SK-N-SH treated with all-trans-retinoic acid at 6 μM for 48 hours (cell line): ENCODE measurements at regions not wholly inside any gene's neighbourhood (a gene's known extent, or its start where the extent isn't known, plus 50 kb on each side); places are given as distances from the start of the nearest gene placed in this dataset.

Experiments used
- CSRNP3 ChIP-seq: fragments of 250-450 bp; sonication (Bioruptor Pico); IDR thresholded peaks from 2 replicates; pipeline ENCODE4 v1.5.1; 2021; ENCODE audit warnings: mild to moderate bottlenecking, moderate library complexity
- ZFP30 ChIP-seq: fragments of 450-650 bp; formaldehyde crosslinking; IDR thresholded peaks from 2 replicates; pipeline ENCODE4 v1.5.0; 2022; ENCODE audit warnings: mild to moderate bottlenecking, moderate library complexity
- ZNF565 ChIP-seq: fragments of 450-650 bp; formaldehyde crosslinking; conservative IDR thresholded peaks from 2 replicates; pipeline ENCODE4 v1.5.0; 2020; ENCODE audit warnings: low read depth, mild to moderate bottlenecking, moderate library complexity
- ZNF8 ChIP-seq: fragments of 450-650 bp; formaldehyde crosslinking; IDR thresholded peaks from 2 replicates; pipeline ENCODE4 v1.5.0; 2020; ENCODE audit warnings: mild to moderate bottlenecking, moderate library complexity
- TF ChIP-seq, protein P1 (sequence below): fragments of 250-450 bp; sonication (Bioruptor Pico); IDR thresholded peaks from 2 replicates; pipeline ENCODE4 v1.8.0; 2020; ENCODE audit warnings: mild to moderate bottlenecking, moderate library complexity, borderline replicate concordance

DNA sequence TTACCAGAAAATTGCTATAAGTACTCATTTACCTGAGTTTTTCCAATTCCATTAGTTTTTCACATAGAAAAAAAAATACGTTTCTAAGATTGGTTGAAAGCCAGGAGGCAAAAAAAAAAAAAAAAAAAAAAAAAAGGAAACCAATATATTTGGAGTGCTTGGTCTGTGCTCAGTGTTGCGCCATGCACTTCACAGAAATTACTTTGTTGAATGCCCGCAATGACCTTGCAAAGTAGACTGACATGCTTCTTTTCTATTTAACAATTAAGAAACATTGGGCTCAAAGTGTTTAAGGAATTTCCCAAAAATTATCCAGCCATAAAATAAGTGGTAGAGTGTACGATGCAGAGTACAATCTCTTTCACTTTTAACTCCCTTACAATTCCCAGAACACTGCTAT, 65.2 kb upstream of the PAPPA start:
- TF ChIP-seq CSRNP3 (CRISPR knock-in tag) (no peak), ZFP30 (no peak), ZNF565 (CRISPR knock-in tag) (no peak), ZNF8 (CRISPR knock-in tag) (no peak)
- TF ChIP-seq, protein P1, sequence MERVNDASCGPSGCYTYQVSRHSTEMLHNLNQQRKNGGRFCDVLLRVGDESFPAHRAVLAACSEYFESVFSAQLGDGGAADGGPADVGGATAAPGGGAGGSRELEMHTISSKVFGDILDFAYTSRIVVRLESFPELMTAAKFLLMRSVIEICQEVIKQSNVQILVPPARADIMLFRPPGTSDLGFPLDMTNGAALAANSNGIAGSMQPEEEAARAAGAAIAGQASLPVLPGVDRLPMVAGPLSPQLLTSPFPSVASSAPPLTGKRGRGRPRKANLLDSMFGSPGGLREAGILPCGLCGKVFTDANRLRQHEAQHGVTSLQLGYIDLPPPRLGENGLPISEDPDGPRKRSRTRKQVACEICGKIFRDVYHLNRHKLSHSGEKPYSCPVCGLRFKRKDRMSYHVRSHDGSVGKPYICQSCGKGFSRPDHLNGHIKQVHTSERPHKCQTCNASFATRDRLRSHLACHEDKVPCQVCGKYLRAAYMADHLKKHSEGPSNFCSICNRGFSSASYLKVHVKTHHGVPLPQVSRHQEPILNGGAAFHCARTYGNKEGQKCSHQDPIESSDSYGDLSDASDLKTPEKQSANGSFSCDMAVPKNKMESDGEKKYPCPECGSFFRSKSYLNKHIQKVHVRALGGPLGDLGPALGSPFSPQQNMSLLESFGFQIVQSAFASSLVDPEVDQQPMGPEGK (CRISPR knock-in tag), result no peak
